Thyroid gland (tissue), 4 donors: ENCODE measurements at regions not wholly inside any gene's neighbourhood (a gene's known extent, or its start where the extent isn't known, plus 50 kb on each side); places are given as distances from the start of the nearest gene placed in this dataset.
"Not testable (repeated sequence)": the region's sequence is repeated elsewhere in the genome, so short reads cannot be mapped to it uniquely, and the experiment has no call there.

Experiments
- DNase-seq, 2 donors: peaks; one replicate each; pipeline ENCODE4 v3.0.0-alpha.2; 2019
- H3K27ac ChIP-seq, 3 donors: fragments of 200-600 bp; sonication (generic); 1 replicate in 2 of 3; 2 replicates in 1 of 3; pipeline ENCODE4 v1.5.1; 2016 to 2019; ENCODE audit warnings: mild to moderate bottlenecking in 1 of 3, moderate library complexity in 1 of 3
- H3K27me3 ChIP-seq: fragments of 200-600 bp; sonication (generic); one replicate; pipeline ENCODE4 v1.5.1; 2019
- H3K36me3 ChIP-seq, 2 donors: fragments of 200-600 bp; sonication (generic); one replicate each; pipeline ENCODE4 v1.5.1; 2016 to 2019
- H3K4me1 ChIP-seq, 2 donors: fragments of 200-600 bp; sonication (generic); one replicate each; pipeline ENCODE4 v1.5.1; 2017 to 2019
- H3K4me3 ChIP-seq, 3 donors: fragments of 200-600 bp; sonication (generic); replicated peaks in 1 of 3; 1 replicate in 2 of 3; 2 replicates in 1 of 3; pipeline ENCODE4 v1.5.1; 2016; ENCODE audit warnings: mild to moderate bottlenecking in 1 of 3
- H3K9me3 ChIP-seq: fragments of 200-600 bp; sonication (generic); one replicate; pipeline ENCODE4 v1.5.1; 2017
- CTCF ChIP-seq, 6 experiments: fragments of 200-600 bp in 3 of 6; fragments of 450-650 bp in 3 of 6; sonication (generic) in 3 of 6; IDR thresholded peaks; one replicate each; pipeline ENCODE4 v1.5.1; 2016 to 2019; ENCODE audit warnings: antibody characterized with exemption in 6 of 6, mild to moderate bottlenecking in 2 of 6, inconsistent platforms in 1 of 6, moderate library complexity in 1 of 6
- POLR2A ChIP-seq, 2 donors: fragments of 450-650 bp; IDR thresholded peaks; one replicate each; pipeline ENCODE4 v1.6.1; 2017; ENCODE audit warnings: antibody characterized with exemption in 2 of 2, mild to moderate bottlenecking in 2 of 2, moderate library complexity in 1 of 2
- WGBS, 2 donors: methylation state at CpG; one replicate each; pipeline ENCODE4 v1.1.5; 2017; 5-methylcytosine and 5-hydroxymethylcytosine counted together
- intact Hi-C: fragments of 100-400 bp; cut with DNase I; formaldehyde crosslinking; loops from one replicate; pipeline ENCODE4 v1.15.1; 2023

GRCh38 chr1:19024532-19024931 lies 68.1 kb upstream of the IFFO2 start:
- H3K27me3 ChIP-seq: no peaks in the 10 kb centered on the region
- intact Hi-C loops: no loop called here
- no peaks in the 10 kb centered on the region for H3K4me1 ChIP-seq
- no peak for DNase-seq
- H3K27ac ChIP-seq: no peak overlapping the region
- H3K9me3 ChIP-seq: no peaks in the 10 kb centered on the region
- TF ChIP-seq CTCF (IDR thresholded peaks at IDR 0.05) (no peak), POLR2A (IDR thresholded peaks at IDR 0.05) (no peak)
- H3K36me3 ChIP-seq: no peaks in the 10 kb centered on the region
- H3K4me3 ChIP-seq: no peak overlapping the region
- WGBS, 2 donors: 89 to 92% methylated on average over 4 of the region's 4 CpGs

GRCh38 chr1:19023787-19024186 lies 67.3 kb upstream of the IFFO2 start:
- WGBS, 2 donors: 83 to 96% methylated on average over 2 of the region's 2 CpGs
- H3K4me3 ChIP-seq: no peak overlapping the region
- TF ChIP-seq POLR2A (IDR thresholded peaks at IDR 0.05): no peak
- TF ChIP-seq CTCF (IDR thresholded peaks at IDR 0.05): no peak
- intact Hi-C loops: no loop called here
- no peaks in the 10 kb centered on the region for H3K9me3 ChIP-seq
- H3K27me3 ChIP-seq: no peaks in the 10 kb centered on the region
- no peak for DNase-seq
- H3K27ac ChIP-seq: no peak overlapping the region
- no peaks in the 10 kb centered on the region for H3K4me1 ChIP-seq
- H3K36me3 ChIP-seq: no peaks in the 10 kb centered on the region

- intact Hi-C loops: no loop called here
These were observed 65.4 kb upstream of the IFFO2 start for GRCh38 chr1:19021845-19022244.

GRCh38 chr1:19019288-19019687 lies 62.8 kb upstream of the IFFO2 start:
- H3K4me3 ChIP-seq, H3K36me3 ChIP-seq, H3K27me3 ChIP-seq, H3K9me3 ChIP-seq, H3K27ac ChIP-seq, H3K4me1 ChIP-seq, DNase-seq, intact Hi-C loops: not testable (repeated sequence)
- WGBS, 2 donors: 90 to 96% methylated on average over 4 of the region's 4 CpGs

More at GRCh38 chr1:19021845-19022244, 65.4 kb upstream of the IFFO2 start:
- TF ChIP-seq CTCF (IDR thresholded peaks at IDR 0.05): no peak
- TF ChIP-seq POLR2A (IDR thresholded peaks at IDR 0.05): no peak
- no peak overlapping the region for H3K27ac ChIP-seq
- no peaks in the 10 kb centered on the region for H3K27me3 ChIP-seq
- no peak for DNase-seq
- H3K4me1 ChIP-seq: no peaks in the 10 kb centered on the region
- H3K36me3 ChIP-seq: no peaks in the 10 kb centered on the region
- H3K4me3 ChIP-seq: no peak overlapping the region
- 85 to 86% methylated on average over 2 of the region's 2 CpGs for WGBS, 2 donors
- H3K9me3 ChIP-seq: no peaks in the 10 kb centered on the region

GRCh38 chr1:19015476-19015875 lies 59.0 kb upstream of the IFFO2 start:
- Histone ChIP-seq H3K27me3 (no peaks in the 10 kb centered on the region), H3K36me3 (no peaks in the 10 kb centered on the region), H3K9me3 (no peaks in the 10 kb centered on the region), H3K4me1 (peaks cover 0 to 13% of the 10 kb centered on the region in 2 donors), H3K27ac (no peak overlapping the region), H3K4me3 (no peak overlapping the region)
- 93 to 96% methylated on average over 6 of the region's 6 CpGs for WGBS, 2 donors
- intact Hi-C loops: no loop called here
- no peak for TF ChIP-seq CTCF (IDR thresholded peaks at IDR 0.05)
- DNase-seq: no peak

GRCh38 chr1:19014765-19015164 lies 58.3 kb upstream of the IFFO2 start:
- H3K27ac ChIP-seq: no peak overlapping the region
- no peaks in the 10 kb centered on the region for H3K27me3 ChIP-seq
- peaks cover 0 to 18% of the 10 kb centered on the region in 2 donors for H3K4me1 ChIP-seq
- intact Hi-C loops: no loop called here
- H3K9me3 ChIP-seq: no peaks in the 10 kb centered on the region
- no peak overlapping the region for H3K4me3 ChIP-seq
- no peaks in the 10 kb centered on the region for H3K36me3 ChIP-seq
- WGBS, 2 donors: 72 to 86% methylated on average over 7 of the region's 7 CpGs
- TF ChIP-seq CTCF (IDR thresholded peaks at IDR 0.05): no peak
- no peak for TF ChIP-seq POLR2A (IDR thresholded peaks at IDR 0.05)
- no peak for DNase-seq
